Naive B cell (primary cell): ENCODE measurements at regions not wholly inside any gene's neighbourhood (a gene's known extent, or its start where the extent isn't known, plus 50 kb on each side); places are given as distances from the start of the nearest gene placed in this dataset.

ENCODE experiments used
- ATAC-seq, 2 donors: fragments of 150-1000 bp; cut with Tn5 transposase; 2 replicates each; pipeline ENCODE4 v1.10.0; 2021; ENCODE audit warnings: low read depth in 2 of 2, mild to moderate bottlenecking in 2 of 2, moderate library complexity in 2 of 2
- DNase-seq: peaks from one replicate; pipeline ENCODE4 v3.0.0; 2022
- H3K27ac Mint-ChIP-seq, 6 donors: one replicate each; pipeline ENCODE4 v1.8.0; 2020 to 2022; ENCODE audit warnings: mild to moderate bottlenecking in 6 of 6, mixed read lengths in 6 of 6, moderate library complexity in 5 of 6, inconsistent platforms in 2 of 6
- H3K27me3 Mint-ChIP-seq, 3 donors: one replicate each; pipeline ENCODE4 v1.8.0; 2021 to 2022; ENCODE audit warnings: mixed read lengths in 3 of 3, mild to moderate bottlenecking in 1 of 3
- H3K36me3 Mint-ChIP-seq, 2 donors: one replicate each; pipeline ENCODE4 v1.8.0; 2020 to 2022; ENCODE audit warnings: mixed read lengths in 2 of 2, inconsistent platforms in 1 of 2, mild to moderate bottlenecking in 1 of 2
- H3K4me1 Mint-ChIP-seq, 3 donors: one replicate each; pipeline ENCODE4 v1.8.0; 2020 to 2022; ENCODE audit warnings: mixed read lengths in 3 of 3, inconsistent platforms in 1 of 3, mild to moderate bottlenecking in 1 of 3, moderate library complexity in 1 of 3
- H3K4me3 Mint-ChIP-seq, 8 donors: one replicate each; pipeline ENCODE4 v1.8.0; 2020 to 2022; ENCODE audit warnings: mild to moderate bottlenecking in 8 of 8, mixed read lengths in 8 of 8, moderate library complexity in 8 of 8, inconsistent platforms in 2 of 8
- H3K9me3 Mint-ChIP-seq, 7 donors: one replicate each; pipeline ENCODE4 v1.8.0; 2020 to 2022; ENCODE audit warnings: mixed read lengths in 7 of 7, mild to moderate bottlenecking in 5 of 7, inconsistent platforms in 2 of 7, moderate library complexity in 1 of 7

DNA sequence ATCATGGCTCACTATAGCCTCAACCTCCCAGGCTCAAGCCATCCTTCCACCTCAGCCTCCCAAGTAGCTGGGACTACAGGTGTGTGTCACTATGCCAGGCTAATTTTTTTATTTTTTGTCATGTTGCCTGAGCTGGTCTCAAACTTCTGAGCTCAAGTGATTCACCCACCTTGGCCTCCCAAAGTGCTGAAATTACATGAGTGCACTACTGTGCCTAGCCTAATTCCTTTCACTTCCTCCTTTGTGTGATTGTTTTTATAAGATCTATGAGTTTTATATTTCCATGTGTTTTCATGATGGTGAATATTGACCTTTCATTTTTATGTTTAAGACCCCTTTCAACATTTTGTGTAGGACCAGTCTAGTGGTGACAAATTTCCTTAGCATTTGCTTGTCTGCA is 55.2 kb upstream of the IL12B start:
- ATAC-seq (no peak), DNase-seq (no peak)
- H3K36me3 Mint-ChIP-seq = peaks cover 18 to 58% of the 10 kb centered on the region in 2 donors
- H3K27ac Mint-ChIP-seq = no peak overlapping the region
- no peak overlapping the region for H3K4me3 Mint-ChIP-seq
- H3K9me3 Mint-ChIP-seq = peaks cover 29 to 89% (median 66%) of the 10 kb centered on the region in 7 donors
- H3K4me1 Mint-ChIP-seq = no peaks in the 10 kb centered on the region
- peaks cover 0 to 4% (median 0%) of the 10 kb centered on the region in 3 donors for H3K27me3 Mint-ChIP-seq

DNA sequence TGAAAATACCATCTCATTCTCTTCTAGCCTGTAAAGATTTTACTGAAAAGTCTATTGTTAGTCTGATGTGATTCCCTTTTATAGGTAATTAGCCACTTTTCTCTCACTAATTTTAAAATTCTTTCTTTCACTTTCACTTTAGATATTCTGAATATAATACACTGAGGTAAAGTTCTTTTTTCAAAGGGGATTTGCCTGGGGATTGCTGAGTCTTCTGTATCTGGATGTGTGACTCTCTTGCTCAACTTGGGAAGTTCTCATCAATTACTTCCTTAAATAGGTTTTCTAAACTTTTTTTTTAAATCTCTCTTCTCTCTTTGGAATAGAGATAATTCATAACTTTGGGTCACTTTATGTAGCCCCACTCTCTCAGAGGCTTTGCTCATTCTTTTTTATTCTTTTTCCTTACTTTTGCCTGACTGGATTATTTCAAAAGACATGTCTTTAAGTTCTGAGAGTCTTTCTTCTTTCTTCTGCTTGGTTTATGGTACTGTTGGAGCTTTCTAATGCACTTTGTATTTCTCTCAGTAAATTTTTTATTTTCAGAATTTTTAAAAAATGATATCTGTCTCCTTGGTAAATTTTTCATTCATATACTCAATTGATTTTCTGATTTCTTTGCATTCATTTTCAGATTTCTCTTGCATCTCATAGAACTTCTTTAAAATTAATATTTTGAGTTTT is 55.9 kb upstream of the IL12B start:
- Mint-ChIP-seq H3K36me3 (peaks cover 12 to 59% of the 10 kb centered on the region in 2 donors), H3K27ac (no peak overlapping the region), H3K27me3 (peaks cover 0 to 4% (median 4%) of the 10 kb centered on the region in 3 donors), H3K4me3 (no peak overlapping the region), H3K9me3 (peaks cover 29 to 93% (median 69%) of the 10 kb centered on the region in 7 donors), H3K4me1 (no peaks in the 10 kb centered on the region)
- ATAC-seq (no peak), DNase-seq (no peak)

DNA sequence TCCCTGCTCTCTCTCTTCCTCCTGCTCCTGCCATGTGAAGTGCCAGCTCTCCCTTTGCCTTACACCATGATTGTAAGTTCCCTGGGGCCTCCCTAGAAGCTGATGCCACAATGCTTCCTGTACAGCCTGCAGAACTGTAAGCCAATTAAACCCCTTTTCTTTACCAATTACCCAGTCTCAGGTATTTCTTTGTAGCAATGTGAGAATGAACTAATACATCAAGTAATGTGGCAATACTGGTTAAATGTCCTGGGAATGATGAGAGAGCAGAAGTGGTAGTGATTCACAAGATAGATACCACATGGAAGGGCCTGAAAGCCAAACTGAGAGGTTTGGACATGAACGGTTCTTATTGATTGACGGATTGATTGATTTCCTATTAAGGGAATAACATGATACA is 62.6 kb upstream of the IL12B start:
- H3K4me1 Mint-ChIP-seq = no peaks in the 10 kb centered on the region
- peaks cover 14 to 34% (median 17%) of the 10 kb centered on the region in 7 donors for H3K9me3 Mint-ChIP-seq
- no peak for DNase-seq
- H3K4me3 Mint-ChIP-seq = no peak overlapping the region
- H3K27me3 Mint-ChIP-seq = peaks cover 0 to 9% (median 4%) of the 10 kb centered on the region in 3 donors
- H3K27ac Mint-ChIP-seq = no peak overlapping the region
- peaks cover 0 to 37% of the 10 kb centered on the region in 2 donors for H3K36me3 Mint-ChIP-seq
- no peak for ATAC-seq

DNA sequence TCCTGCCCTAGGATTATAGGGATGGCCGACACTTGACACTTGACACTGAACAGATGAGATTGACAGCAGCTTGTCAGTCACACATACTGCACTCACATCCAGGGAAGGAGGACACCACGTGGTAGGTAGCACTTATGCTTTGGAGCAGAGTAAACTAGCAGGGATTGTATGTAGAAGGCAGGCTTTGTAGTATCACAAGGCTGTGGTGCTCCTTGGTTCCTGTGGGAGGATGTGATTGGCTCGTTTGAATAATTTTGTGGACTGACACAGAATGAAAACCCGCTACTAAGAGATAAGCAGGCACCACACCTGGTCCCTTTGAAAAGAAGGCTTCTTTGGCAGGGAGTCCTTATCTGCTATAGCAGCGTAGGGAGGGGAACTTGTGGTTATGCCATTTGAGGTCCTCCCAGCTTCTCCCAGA is 63.6 kb upstream of the IL12B start:
- Mint-ChIP-seq H3K27me3 (peaks cover 0 to 9% (median 4%) of the 10 kb centered on the region in 3 donors), H3K4me3 (no peak overlapping the region), H3K36me3 (peaks cover 0 to 28% of the 10 kb centered on the region in 2 donors), H3K27ac (no peak overlapping the region), H3K9me3 (peaks cover 8 to 24% (median 13%) of the 10 kb centered on the region in 7 donors), H3K4me1 (no peaks in the 10 kb centered on the region)
- DNase-seq (no peak), ATAC-seq (no peak)

DNA sequence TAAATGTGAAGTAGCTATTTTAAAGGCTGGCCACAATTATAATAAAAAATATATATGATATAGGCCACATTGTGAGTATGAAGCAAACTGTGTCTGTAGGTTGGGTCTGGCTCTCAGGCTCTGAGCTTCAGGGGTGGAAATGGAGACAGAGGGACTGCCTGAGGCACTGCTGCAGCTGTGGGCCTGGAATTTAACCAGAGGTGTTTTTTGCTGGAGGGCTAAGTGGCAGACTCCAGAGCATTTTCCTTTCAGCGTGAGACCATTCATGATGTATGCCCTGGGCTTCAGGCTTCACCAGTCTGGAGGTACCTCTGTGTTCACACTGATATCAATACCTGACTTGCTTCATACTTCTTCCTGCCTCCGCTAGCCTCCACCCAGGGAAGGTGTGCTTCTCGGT is 64.9 kb upstream of the IL12B start:
- no peaks in the 10 kb centered on the region for H3K4me1 Mint-ChIP-seq
- no peak overlapping the region for H3K27ac Mint-ChIP-seq
- ATAC-seq (no peak), DNase-seq (no peak)
- peaks cover 0 to 15% of the 10 kb centered on the region in 2 donors for H3K36me3 Mint-ChIP-seq
- H3K9me3 Mint-ChIP-seq = peaks cover 2 to 15% (median 5%) of the 10 kb centered on the region in 7 donors
- peaks cover 0 to 5% (median 4%) of the 10 kb centered on the region in 3 donors for H3K27me3 Mint-ChIP-seq
- H3K4me3 Mint-ChIP-seq = no peak overlapping the region

DNA sequence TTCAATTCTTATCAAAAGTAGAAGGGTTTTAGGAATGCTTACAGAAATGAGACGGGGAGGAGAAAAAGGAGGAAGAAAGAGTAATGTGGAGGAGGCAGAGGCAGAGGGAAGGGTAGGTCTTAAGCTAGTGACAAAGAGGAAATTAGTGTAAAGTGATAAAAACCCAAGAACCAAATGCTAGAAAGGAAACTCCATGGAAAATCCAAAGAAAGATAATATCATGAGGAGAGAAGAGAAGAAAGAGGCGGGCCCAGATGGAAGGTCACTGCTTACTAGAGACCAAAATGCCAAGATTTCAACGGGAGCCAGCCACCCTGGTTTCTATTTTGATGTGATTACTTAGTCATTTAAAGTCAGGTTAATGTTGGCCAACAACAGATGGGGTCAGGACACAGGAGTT is 68.6 kb upstream of the IL12B start:
- no peak for ATAC-seq
- Mint-ChIP-seq H3K27ac (peak overlapping the region in 1 of 6 donors; percentile 29), H3K36me3 (no peaks in the 10 kb centered on the region), H3K9me3 (peaks cover 0 to 2% (median 0%) of the 10 kb centered on the region in 7 donors), H3K4me3 (no peak overlapping the region), H3K27me3 (peaks cover 0 to 10% (median 6%) of the 10 kb centered on the region in 3 donors), H3K4me1 (peaks cover 0 to 5% (median 0%) of the 10 kb centered on the region in 3 donors)
- DNase-seq = no peak

DNA sequence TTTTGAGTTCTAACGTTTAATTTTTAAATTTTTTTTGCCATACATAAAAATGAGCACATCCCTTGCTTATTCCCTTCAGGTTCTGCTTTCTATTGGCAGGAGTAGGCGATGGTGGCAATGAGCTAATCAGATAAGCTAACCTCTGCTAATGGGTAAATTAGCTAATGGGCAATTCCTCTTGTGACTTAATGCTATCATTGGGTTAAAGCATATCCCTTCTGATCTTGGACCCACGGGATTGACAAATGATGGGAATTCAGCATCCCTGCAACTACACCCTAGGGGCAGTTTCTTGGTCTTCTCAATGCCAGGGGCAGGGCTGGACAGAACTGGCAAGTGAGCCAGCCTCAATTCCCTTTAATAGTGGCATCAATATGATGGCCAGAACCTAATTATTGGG is 70.2 kb upstream of the IL12B start:
- Mint-ChIP-seq H3K36me3 (no peaks in the 10 kb centered on the region), H3K4me3 (no peak overlapping the region), H3K27ac (no peak overlapping the region), H3K27me3 (peaks cover 0 to 10% (median 8%) of the 10 kb centered on the region in 3 donors), H3K9me3 (no peaks in the 10 kb centered on the region), H3K4me1 (peaks cover 0 to 8% (median 2%) of the 10 kb centered on the region in 3 donors)
- ATAC-seq (no peak), DNase-seq (no peak)

DNA sequence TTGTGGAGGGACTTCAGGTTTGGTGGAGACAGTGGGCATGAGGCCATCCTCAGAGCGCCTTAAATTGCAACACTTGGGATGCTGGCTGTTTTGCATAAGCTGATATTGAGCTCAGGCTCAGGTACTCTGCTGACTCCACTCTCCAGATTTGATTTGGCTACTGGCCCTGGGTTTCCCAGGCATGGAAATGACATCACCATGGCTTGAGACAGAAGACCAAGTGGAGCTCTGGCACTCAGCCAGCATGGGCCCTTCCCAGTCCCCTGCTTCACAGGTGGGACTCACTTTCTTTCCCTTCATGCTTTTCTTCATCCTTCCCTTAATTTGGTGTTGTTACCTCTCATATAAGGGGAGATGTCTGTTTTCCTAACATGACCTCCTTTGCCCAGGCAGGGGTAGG is 72.0 kb upstream of the IL12B start:
- H3K27me3 Mint-ChIP-seq = peaks cover 0 to 10% (median 8%) of the 10 kb centered on the region in 3 donors

DNA sequence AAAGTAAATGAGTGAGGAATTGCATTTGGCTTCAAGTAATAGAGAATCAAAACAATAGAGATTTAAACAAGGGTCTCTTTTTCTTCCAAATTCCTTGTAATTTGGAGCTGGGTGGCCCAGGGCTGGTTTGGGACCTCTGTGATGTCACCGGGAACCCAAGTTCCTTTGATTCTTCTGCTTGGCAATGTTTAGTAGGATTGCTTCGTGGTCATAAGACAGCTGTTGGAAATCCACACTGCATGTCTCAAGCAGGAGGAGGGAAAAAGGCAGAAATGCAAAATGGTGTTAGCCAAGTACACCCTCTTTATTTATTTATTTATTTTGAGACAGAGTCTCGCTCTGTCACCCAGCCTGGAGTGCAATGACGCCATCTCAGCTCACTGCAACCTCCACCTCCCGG is 72.6 kb upstream of the IL12B start:
- ATAC-seq (no peak), DNase-seq (no peak)
- Mint-ChIP-seq H3K27me3 (peaks cover 0 to 10% (median 8%) of the 10 kb centered on the region in 3 donors), H3K36me3 (no peaks in the 10 kb centered on the region), H3K9me3 (no peaks in the 10 kb centered on the region), H3K4me3 (no peak overlapping the region), H3K27ac (no peak overlapping the region), H3K4me1 (peaks cover 0 to 8% (median 6%) of the 10 kb centered on the region in 3 donors)

More for the DNA sequence above, 72.0 kb upstream of the IL12B start:
- no peak overlapping the region for H3K4me3 Mint-ChIP-seq
- peaks cover 0 to 8% (median 6%) of the 10 kb centered on the region in 3 donors for H3K4me1 Mint-ChIP-seq
- H3K9me3 Mint-ChIP-seq = no peaks in the 10 kb centered on the region
- DNase-seq (no peak), ATAC-seq (no peak)
- H3K27ac Mint-ChIP-seq = no peak overlapping the region
- no peaks in the 10 kb centered on the region for H3K36me3 Mint-ChIP-seq

DNA sequence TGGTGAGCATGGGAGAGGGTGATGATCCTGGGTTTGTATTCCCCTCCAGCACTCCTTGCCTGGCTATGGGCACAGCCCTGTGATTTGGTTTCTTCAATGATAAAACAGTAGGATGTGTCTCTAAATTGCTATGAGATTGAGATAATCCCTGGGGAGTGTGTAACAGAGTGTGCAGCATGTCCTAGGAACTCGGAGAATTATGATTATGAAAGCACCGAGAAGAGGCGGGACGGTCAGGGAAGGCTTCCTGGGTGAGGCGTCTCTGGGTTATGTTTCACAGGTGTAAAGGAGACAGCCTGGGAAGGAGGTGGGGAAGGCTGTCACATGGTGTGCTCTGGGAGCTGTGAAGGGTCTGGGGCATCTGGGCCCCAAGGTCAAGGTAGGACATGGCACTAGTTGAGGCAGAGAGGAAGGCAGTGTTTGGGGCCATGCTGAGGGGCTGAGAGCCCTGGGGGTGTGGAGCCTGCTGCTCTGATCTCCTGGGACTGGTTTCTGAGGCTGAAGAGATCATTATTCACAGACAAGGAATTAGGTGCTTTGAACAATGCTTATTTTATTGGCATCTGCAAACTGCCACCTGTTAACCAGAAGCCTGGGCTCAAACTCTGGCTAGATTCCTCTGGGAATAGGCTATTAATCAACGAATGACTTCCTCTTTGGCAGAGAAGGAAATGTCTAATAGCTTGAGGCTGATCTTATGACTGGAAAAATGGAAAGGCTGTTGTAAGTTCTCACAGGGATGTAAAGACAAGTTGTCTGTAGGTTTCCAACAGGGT is 73.8 kb upstream of the IL12B start:
- H3K9me3 Mint-ChIP-seq = no peaks in the 10 kb centered on the region
- DNase-seq = no peak
- peaks cover 0 to 8% (median 6%) of the 10 kb centered on the region in 3 donors for H3K4me1 Mint-ChIP-seq
- peak overlapping the region in 1 of 6 donors; percentile 63 for H3K27ac Mint-ChIP-seq
- no peaks in the 10 kb centered on the region for H3K36me3 Mint-ChIP-seq
- H3K27me3 Mint-ChIP-seq = peaks cover 0 to 10% (median 8%) of the 10 kb centered on the region in 3 donors
- H3K4me3 Mint-ChIP-seq = no peak overlapping the region
- ATAC-seq = no peak

DNA sequence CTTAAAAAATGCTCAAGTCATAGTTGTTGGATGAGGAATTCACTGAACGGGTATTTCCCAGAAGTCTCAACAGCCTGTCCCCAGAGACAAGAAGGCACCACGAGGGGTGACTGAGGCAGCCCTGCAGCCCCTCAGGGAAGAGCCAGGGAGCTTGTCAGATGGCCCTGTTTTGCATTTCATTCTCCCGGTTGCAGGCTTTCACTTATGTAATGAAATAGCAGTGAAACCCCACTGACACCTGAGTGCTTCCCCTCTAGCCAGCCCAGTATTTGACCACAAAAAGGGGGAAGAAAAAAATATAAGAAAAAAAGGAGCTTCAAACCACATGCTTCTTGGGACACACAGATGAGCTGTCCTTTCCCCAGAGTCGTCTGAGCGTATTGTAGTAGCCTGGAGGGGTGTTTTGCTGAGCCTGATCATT is 75.3 kb upstream of the IL12B start:
- ATAC-seq = peak; percentile 54 to 67
- Mint-ChIP-seq H3K4me1 (peaks cover 0 to 8% (median 6%) of the 10 kb centered on the region in 3 donors), H3K27ac (peak overlapping the region in 1 of 6 donors; percentile 67), H3K36me3 (no peaks in the 10 kb centered on the region), H3K27me3 (peaks cover 3 to 10% (median 8%) of the 10 kb centered on the region in 3 donors), H3K9me3 (no peaks in the 10 kb centered on the region), H3K4me3 (no peak overlapping the region)
- DNase-seq = peak; percentile 8

DNA sequence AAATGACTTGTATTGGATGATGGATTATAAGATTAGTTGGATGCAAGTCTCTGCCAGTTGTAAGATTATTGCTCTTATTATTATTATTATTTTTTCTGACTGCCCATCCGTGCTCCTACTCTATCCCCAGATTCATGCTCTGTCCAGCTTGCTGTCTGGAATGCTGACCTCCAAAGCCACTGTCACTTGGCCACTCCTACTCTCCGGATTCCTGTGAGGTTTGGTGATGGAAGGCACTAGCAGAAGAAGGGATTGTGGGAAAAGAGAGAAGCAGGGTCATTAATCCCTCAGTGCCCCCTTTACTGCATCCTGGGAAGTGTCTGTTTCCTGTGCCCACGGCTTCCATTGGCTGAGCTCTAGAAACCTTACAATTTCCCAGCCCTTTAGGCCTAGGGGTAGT is 76.3 kb upstream of the IL12B start:
- Mint-ChIP-seq H3K27me3 (peaks cover 8 to 10% (median 10%) of the 10 kb centered on the region in 3 donors), H3K27ac (peak overlapping the region in 1 of 6 donors; percentile 69)
- no peak for ATAC-seq

DNA sequence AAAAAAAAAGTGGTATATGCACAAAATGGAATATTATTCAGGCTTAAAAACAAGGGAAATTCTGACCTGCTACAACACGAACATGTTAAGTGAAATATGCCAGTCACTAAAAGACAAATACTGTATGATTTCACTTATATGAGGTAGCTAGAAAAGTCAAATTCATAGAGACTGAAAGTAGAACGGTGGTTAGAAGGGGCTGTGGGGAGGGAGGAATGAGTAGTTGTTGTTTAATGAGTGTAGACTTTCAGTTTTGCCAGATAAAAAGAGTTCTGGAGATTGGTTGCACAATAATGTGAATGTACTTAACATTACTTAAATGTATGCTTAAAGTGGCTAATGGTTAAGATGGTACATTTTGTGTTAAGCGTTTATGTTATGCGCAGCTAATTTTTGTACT is 79.5 kb upstream of the IL12B start:
- DNase-seq = no peak
- Mint-ChIP-seq H3K9me3 (no peaks in the 10 kb centered on the region), H3K4me3 (no peak overlapping the region), H3K36me3 (no peaks in the 10 kb centered on the region), H3K27ac (no peak overlapping the region), H3K4me1 (peaks cover 0 to 12% (median 0%) of the 10 kb centered on the region in 3 donors), H3K27me3 (peaks cover 0 to 10% (median 0%) of the 10 kb centered on the region in 3 donors)
- no peak for ATAC-seq

More for the DNA sequence above, 76.3 kb upstream of the IL12B start:
- DNase-seq = no peak
- no peak overlapping the region for H3K4me3 Mint-ChIP-seq
- H3K36me3 Mint-ChIP-seq = no peaks in the 10 kb centered on the region
- H3K9me3 Mint-ChIP-seq = no peaks in the 10 kb centered on the region
- peaks cover 0 to 8% (median 6%) of the 10 kb centered on the region in 3 donors for H3K4me1 Mint-ChIP-seq
